ENCODE measurements at regions not wholly inside any gene's neighbourhood (a gene's known extent, or its start where the extent isn't known, plus 50 kb on each side); places are given as distances from the start of the nearest gene placed in this dataset.
"Not testable (repeated sequence)": the region's sequence is repeated elsewhere in the genome, so short reads cannot be mapped to it uniquely, and the experiment has no call there.

DNA sequence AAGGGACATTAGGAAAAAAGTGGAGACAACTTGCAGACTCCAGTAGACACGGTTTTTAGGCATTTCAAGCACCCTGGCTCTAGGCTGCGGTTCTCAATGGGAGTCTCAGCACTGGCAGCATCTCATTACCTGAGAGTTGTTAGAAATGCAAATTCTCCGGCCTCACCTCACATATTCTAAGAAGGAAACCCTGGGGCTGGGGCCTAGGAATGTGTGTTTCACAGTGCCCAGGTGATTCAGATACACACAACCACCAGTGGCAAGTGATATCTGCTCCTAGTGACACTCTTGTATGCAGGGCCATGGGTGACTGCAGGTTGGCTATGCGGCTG, 313.9 kb downstream of the BCL2L11 start:
- TF ChIP-seq EZH2 (IDR thresholded peaks at IDR 0.05; ENCODE audit: insufficient read depth, poor library complexity, severe bottlenecking); EZH2phosphoT487 (IDR thresholded peaks at IDR 0.05; ENCODE audit: insufficient read depth, low read depth): not testable (repeated sequence)

Data from GM23248 (cell line).